Erythroblast (primary cell): ENCODE measurements at regions not wholly inside any gene's neighbourhood (a gene's known extent, or its start where the extent isn't known, plus 50 kb on each side); places are given as distances from the start of the nearest gene placed in this dataset.
"Not testable (repeated sequence)": the region's sequence is repeated elsewhere in the genome, so short reads cannot be mapped to it uniquely, and the experiment has no call there.

Experiments
- GATA1 ChIP-seq: IDR thresholded peaks from 2 replicates; pipeline ENCODE4 v1.6.1; 2011; ENCODE audit warnings: low read depth, mild to moderate bottlenecking, control low read depth, low read length, moderate library complexity
- POLR2A ChIP-seq: IDR thresholded peaks from 2 replicates; pipeline ENCODE4 v1.6.1; 2011; ENCODE audit warnings: mild to moderate bottlenecking, low read length

- TF ChIP-seq POLR2A, GATA1: not testable (repeated sequence)
These were observed 159.6 kb downstream of the POLR1F start for GRCh38 chr7:19549246-19549645.
